ENCODE measurements at regions not wholly inside any gene's neighbourhood (a gene's known extent, or its start where the extent isn't known, plus 50 kb on each side); places are given as distances from the start of the nearest gene placed in this dataset.
A peak's percentile ranks its signal among the peaks of the same experiment; 100 is the strongest.

- Histone ChIP-seq H3K27ac (no peak overlapping the region), H3K4me1 (ENCODE audit: control insufficient read depth in 1 of 2, insufficient read depth in 1 of 2, low read depth in 1 of 2, low read length in 1 of 2) (peaks cover 45 to 56% of the 10 kb centered on the region in 2 experiments), H3K9me3 (no peaks in the 10 kb centered on the region), H3K4me3 (ENCODE audit: low read depth in 1 of 2, low read length in 1 of 2) (no peak overlapping the region), H3K27me3 (no peaks in the 10 kb centered on the region), H3K36me3 (no peaks in the 10 kb centered on the region)
- TF ChIP-seq CTCF (IDR thresholded peaks at IDR 0.05) = no peak
Observed at GRCh38 chr9:134970719-134971118, 53.0 kb upstream of the FCN1 start.

GRCh38 chr9:134971196-134971595 lies 53.5 kb upstream of the FCN1 start:
- peaks cover 45 to 56% of the 10 kb centered on the region in 2 experiments for H3K4me1 ChIP-seq (ENCODE audit: control insufficient read depth in 1 of 2, insufficient read depth in 1 of 2, low read depth in 1 of 2, low read length in 1 of 2)
- H3K27ac ChIP-seq = peak overlapping the region; percentile 10
- no peaks in the 10 kb centered on the region for H3K9me3 ChIP-seq
- H3K4me3 ChIP-seq (ENCODE audit: low read depth in 1 of 2, low read length in 1 of 2) = no peak overlapping the region
- no peaks in the 10 kb centered on the region for H3K27me3 ChIP-seq
- no peaks in the 10 kb centered on the region for H3K36me3 ChIP-seq
- no peak for TF ChIP-seq CTCF (IDR thresholded peaks at IDR 0.05)

GRCh38 chr9:134971696-134972095 lies 54.0 kb upstream of the FCN1 start:
- peak overlapping the region; percentile 10 for H3K27ac ChIP-seq
- no peaks in the 10 kb centered on the region for H3K9me3 ChIP-seq
- no peak for TF ChIP-seq CTCF (IDR thresholded peaks at IDR 0.05)
- no peaks in the 10 kb centered on the region for H3K36me3 ChIP-seq
- no peak overlapping the region for H3K4me3 ChIP-seq (ENCODE audit: low read depth in 1 of 2, low read length in 1 of 2)
- H3K4me1 ChIP-seq (ENCODE audit: control insufficient read depth in 1 of 2, insufficient read depth in 1 of 2, low read depth in 1 of 2, low read length in 1 of 2) = peaks cover 44 to 56% of the 10 kb centered on the region in 2 experiments
- H3K27me3 ChIP-seq = no peaks in the 10 kb centered on the region

- no peak overlapping the region for H3K27ac ChIP-seq
- H3K4me1 ChIP-seq (ENCODE audit: control insufficient read depth in 1 of 2, insufficient read depth in 1 of 2, low read depth in 1 of 2, low read length in 1 of 2) = peaks cover 42 to 55% of the 10 kb centered on the region in 2 experiments
- no peaks in the 10 kb centered on the region for H3K9me3 ChIP-seq
- no peaks in the 10 kb centered on the region for H3K27me3 ChIP-seq
- no peak for TF ChIP-seq CTCF (IDR thresholded peaks at IDR 0.05)
- no peaks in the 10 kb centered on the region for H3K36me3 ChIP-seq
- H3K4me3 ChIP-seq (ENCODE audit: low read depth in 1 of 2, low read length in 1 of 2) = no peak overlapping the region
Observed at GRCh38 chr9:134972140-134972539, 54.4 kb upstream of the FCN1 start.

GRCh38 chr9:134975253-134975652 lies 57.5 kb upstream of the FCN1 start:
- Histone ChIP-seq H3K27ac (peak overlapping the region; percentile 74), H3K9me3 (no peaks in the 10 kb centered on the region), H3K36me3 (no peaks in the 10 kb centered on the region), H3K4me3 (ENCODE audit: low read depth in 1 of 2, low read length in 1 of 2) (peak overlapping the region in 1 of 2 experiments; percentile 7), H3K27me3 (no peaks in the 10 kb centered on the region), H3K4me1 (ENCODE audit: control insufficient read depth in 1 of 2, insufficient read depth in 1 of 2, low read depth in 1 of 2, low read length in 1 of 2) (peaks cover 42 to 60% of the 10 kb centered on the region in 2 experiments)
- no peak for TF ChIP-seq CTCF (IDR thresholded peaks at IDR 0.05)

- H3K27me3 ChIP-seq = no peaks in the 10 kb centered on the region
- H3K36me3 ChIP-seq = no peaks in the 10 kb centered on the region
- no peak for TF ChIP-seq CTCF (IDR thresholded peaks at IDR 0.05)
- H3K9me3 ChIP-seq = no peaks in the 10 kb centered on the region
- peaks cover 45 to 62% of the 10 kb centered on the region in 2 experiments for H3K4me1 ChIP-seq (ENCODE audit: control insufficient read depth in 1 of 2, insufficient read depth in 1 of 2, low read depth in 1 of 2, low read length in 1 of 2)
- H3K27ac ChIP-seq = peak overlapping the region; percentile 74
- no peak overlapping the region for H3K4me3 ChIP-seq (ENCODE audit: low read depth in 1 of 2, low read length in 1 of 2)
Observed at GRCh38 chr9:134976403-134976802, 58.7 kb upstream of the FCN1 start.

Data from neutrophil (primary cell).